HEK293 (cell line): ENCODE measurements at regions not wholly inside any gene's neighbourhood (a gene's known extent, or its start where the extent isn't known, plus 50 kb on each side); places are given as distances from the start of the nearest gene placed in this dataset.

ENCODE experiments used
- CTCF ChIP-seq: fragments of 450-650 bp; formaldehyde crosslinking; IDR thresholded peaks from 2 replicates; pipeline ENCODE4 v1.5.1; 2016; ENCODE audit warnings: missing biosample characterization, missing genetic modification characterization
- PRDM10 ChIP-seq: fragments of 450-650 bp; formaldehyde crosslinking; IDR thresholded peaks from 2 replicates; pipeline ENCODE4 v1.5.1; 2016; ENCODE audit warnings: missing biosample characterization, missing genetic modification characterization
- ZBTB21 ChIP-seq: fragments of 450-650 bp; formaldehyde crosslinking; IDR thresholded peaks from 2 replicates; pipeline ENCODE4 v1.5.1; 2017; ENCODE audit warnings: missing biosample characterization, missing genetic modification characterization
- ZNF157 ChIP-seq: fragments of 450-650 bp; formaldehyde crosslinking; IDR thresholded peaks from 2 replicates; pipeline ENCODE4 v1.5.1; 2016; ENCODE audit warnings: missing biosample characterization, missing genetic modification characterization
- ZNF239 ChIP-seq: fragments of 450-650 bp; formaldehyde crosslinking; IDR thresholded peaks from 2 replicates; pipeline ENCODE4 v1.5.1; 2016; ENCODE audit warnings: missing biosample characterization, missing genetic modification characterization
- ZNF707 ChIP-seq: fragments of 450-650 bp; formaldehyde crosslinking; IDR thresholded peaks from 2 replicates; pipeline ENCODE4 v1.5.1; 2016; ENCODE audit warnings: missing biosample characterization, missing genetic modification characterization

GRCh38 chr15:37576952-37577351, 357.5 kb upstream of the TMCO5A start:
- no peak for TF ChIP-seq CTCF
- TF ChIP-seq ZBTB21 (tag by site-specific recombination), result no peak
- no peak for TF ChIP-seq ZNF157 (tag by site-specific recombination)
- no peak for TF ChIP-seq PRDM10
- no peak for TF ChIP-seq ZNF707 (tag by site-specific recombination)
- no peak for TF ChIP-seq ZNF239 (tag by site-specific recombination)
